ENCODE measurements at regions not wholly inside any gene's neighbourhood (a gene's known extent, or its start where the extent isn't known, plus 50 kb on each side); places are given as distances from the start of the nearest gene placed in this dataset.

- Histone ChIP-seq H4K20me1 (ENCODE audit: insufficient read depth, low read length) (no peaks in the 10 kb centered on the region), H2AFZ (ENCODE audit: low read depth, low read length) (no peak overlapping the region), H3K79me2 (ENCODE audit: insufficient read depth, low read length) (no peaks in the 10 kb centered on the region), H3K27ac (ENCODE audit: low read length) (no peak overlapping the region), H3K27me3 (ENCODE audit: insufficient read depth, low read length, poor library complexity) (no peaks in the 10 kb centered on the region), H3K9me3 (ENCODE audit: insufficient read depth, low read length, severe bottlenecking) (no peaks in the 10 kb centered on the region), H3K4me3 (ENCODE audit: low read depth in 1 of 2, low read length in 2 of 2) (no peak overlapping the region), H3K4me2 (ENCODE audit: insufficient read depth, low read length) (no peak overlapping the region), H3K9ac (ENCODE audit: low read depth, low read length) (no peak overlapping the region), H3K4me1 (ENCODE audit: insufficient read depth, low read length) (no peaks in the 10 kb centered on the region), H3K36me3 (ENCODE audit: insufficient read depth, low read length) (no peaks in the 10 kb centered on the region)
- ATAC-seq (ENCODE audit: insufficient read depth, low read depth) (no peak), DNase-seq (no peak)
- no peak for TF ChIP-seq EZH2 (IDR thresholded peaks at IDR 0.05; ENCODE audit: borderline replicate concordance, low read depth, low read length, severe bottlenecking)
- no peak for TF ChIP-seq CTCF (IDR thresholded peaks at IDR 0.05; ENCODE audit: borderline replicate concordance, extremely low read depth, low read length, poor library complexity, severe bottlenecking)
Measured at GRCh38 chr15:61426466-61426865, 197.4 kb upstream of the RORA start.

GRCh38 chr15:61425934-61426333 is 196.8 kb upstream of the RORA start:
- Histone ChIP-seq H2AFZ (ENCODE audit: low read depth, low read length) (no peak overlapping the region), H3K79me2 (ENCODE audit: insufficient read depth, low read length) (no peaks in the 10 kb centered on the region), H3K4me2 (ENCODE audit: insufficient read depth, low read length) (no peak overlapping the region), H3K4me1 (ENCODE audit: insufficient read depth, low read length) (no peaks in the 10 kb centered on the region), H3K36me3 (ENCODE audit: insufficient read depth, low read length) (no peaks in the 10 kb centered on the region), H3K9me3 (ENCODE audit: insufficient read depth, low read length, severe bottlenecking) (no peaks in the 10 kb centered on the region), H4K20me1 (ENCODE audit: insufficient read depth, low read length) (no peaks in the 10 kb centered on the region), H3K9ac (ENCODE audit: low read depth, low read length) (no peak overlapping the region), H3K27ac (ENCODE audit: low read length) (no peak overlapping the region), H3K4me3 (ENCODE audit: low read depth in 1 of 2, low read length in 2 of 2) (no peak overlapping the region), H3K27me3 (ENCODE audit: insufficient read depth, low read length, poor library complexity) (no peaks in the 10 kb centered on the region)
- ATAC-seq (ENCODE audit: insufficient read depth, low read depth) (no peak), DNase-seq (no peak)
- no peak for TF ChIP-seq EZH2 (IDR thresholded peaks at IDR 0.05; ENCODE audit: borderline replicate concordance, low read depth, low read length, severe bottlenecking)
- no peak for TF ChIP-seq CTCF (IDR thresholded peaks at IDR 0.05; ENCODE audit: borderline replicate concordance, extremely low read depth, low read length, poor library complexity, severe bottlenecking)

GRCh38 chr15:61422773-61423172 is 193.7 kb upstream of the RORA start:
- H3K36me3 ChIP-seq (ENCODE audit: insufficient read depth, low read length) = no peaks in the 10 kb centered on the region
- H3K79me2 ChIP-seq (ENCODE audit: insufficient read depth, low read length) = no peaks in the 10 kb centered on the region
- H4K20me1 ChIP-seq (ENCODE audit: insufficient read depth, low read length) = no peaks in the 10 kb centered on the region
- H3K9me3 ChIP-seq (ENCODE audit: insufficient read depth, low read length, severe bottlenecking) = no peaks in the 10 kb centered on the region
- no peak for TF ChIP-seq CTCF (IDR thresholded peaks at IDR 0.05; ENCODE audit: borderline replicate concordance, extremely low read depth, low read length, poor library complexity, severe bottlenecking)
- TF ChIP-seq EZH2 (IDR thresholded peaks at IDR 0.05; ENCODE audit: borderline replicate concordance, low read depth, low read length, severe bottlenecking) = no peak
- H3K27me3 ChIP-seq (ENCODE audit: insufficient read depth, low read length, poor library complexity) = no peaks in the 10 kb centered on the region
- H3K9ac ChIP-seq (ENCODE audit: low read depth, low read length) = no peak overlapping the region
- DNase-seq (no peak), ATAC-seq (ENCODE audit: insufficient read depth, low read depth) (no peak)
- no peak overlapping the region for H2AFZ ChIP-seq (ENCODE audit: low read depth, low read length)
- no peak overlapping the region for H3K4me3 ChIP-seq (ENCODE audit: low read depth in 1 of 2, low read length in 2 of 2)
- no peak overlapping the region for H3K4me2 ChIP-seq (ENCODE audit: insufficient read depth, low read length)
- H3K4me1 ChIP-seq (ENCODE audit: insufficient read depth, low read length) = no peaks in the 10 kb centered on the region
- no peak overlapping the region for H3K27ac ChIP-seq (ENCODE audit: low read length)

GRCh38 chr15:61421938-61422337 is 192.8 kb upstream of the RORA start:
- Histone ChIP-seq H3K4me2 (ENCODE audit: insufficient read depth, low read length) (no peak overlapping the region), H3K9ac (ENCODE audit: low read depth, low read length) (no peak overlapping the region), H3K4me1 (ENCODE audit: insufficient read depth, low read length) (no peaks in the 10 kb centered on the region), H3K79me2 (ENCODE audit: insufficient read depth, low read length) (no peaks in the 10 kb centered on the region), H3K36me3 (ENCODE audit: insufficient read depth, low read length) (no peaks in the 10 kb centered on the region), H2AFZ (ENCODE audit: low read depth, low read length) (no peak overlapping the region), H3K27ac (ENCODE audit: low read length) (no peak overlapping the region), H3K9me3 (ENCODE audit: insufficient read depth, low read length, severe bottlenecking) (no peaks in the 10 kb centered on the region), H4K20me1 (ENCODE audit: insufficient read depth, low read length) (no peaks in the 10 kb centered on the region), H3K27me3 (ENCODE audit: insufficient read depth, low read length, poor library complexity) (no peaks in the 10 kb centered on the region), H3K4me3 (ENCODE audit: low read depth in 1 of 2, low read length in 2 of 2) (no peak overlapping the region)
- TF ChIP-seq EZH2 (IDR thresholded peaks at IDR 0.05; ENCODE audit: borderline replicate concordance, low read depth, low read length, severe bottlenecking) (no peak), CTCF (IDR thresholded peaks at IDR 0.05; ENCODE audit: borderline replicate concordance, extremely low read depth, low read length, poor library complexity, severe bottlenecking) (no peak)
- DNase-seq (no peak), ATAC-seq (ENCODE audit: insufficient read depth, low read depth) (no peak)
